GM23338 (cell line): ENCODE measurements at regions not wholly inside any gene's neighbourhood (a gene's known extent, or its start where the extent isn't known, plus 50 kb on each side); places are given as distances from the start of the nearest gene placed in this dataset.

Experiments
- ATAC-seq: fragments of 200-7000 bp; cut with Tn5 transposase; 3 replicates; pipeline ENCODE4 v1.9.1; 2020
- DNase-seq: peaks from one replicate; pipeline ENCODE4 v3.0.0-alpha.2; 2015; ENCODE audit warnings: low spot score
- H2AFZ ChIP-seq: fragments of 200-600 bp; sonication (generic); 2 replicates; pipeline ENCODE4 v1.8.0; 2016; ENCODE audit warnings: antibody characterized with exemption, mild to moderate bottlenecking, moderate library complexity
- H3F3A ChIP-seq: fragments of 200-600 bp; sonication (generic); replicated peaks from 2 replicates; pipeline ENCODE4 v1.8.0; 2017; ENCODE audit warnings: antibody characterized with exemption, mixed run types, low read depth
- H3K27ac ChIP-seq: fragments of 200-600 bp; sonication (generic); 2 replicates; pipeline ENCODE4 v1.6.1; 2016; ENCODE audit warnings: low read depth
- H3K27me3 ChIP-seq: fragments of 200-600 bp; sonication (generic); 2 replicates; pipeline ENCODE4 v1.8.0; 2016; ENCODE audit warnings: mild to moderate bottlenecking, mixed run types, moderate library complexity; ENCODE audit not compliant: insufficient read depth
- H3K36me3 ChIP-seq: fragments of 200-600 bp; sonication (generic); 2 replicates; pipeline ENCODE4 v1.8.0; 2016; ENCODE audit warnings: mild to moderate bottlenecking; ENCODE audit not compliant: insufficient read depth
- H3K4me1 ChIP-seq: fragments of 200-600 bp; sonication (generic); 2 replicates; pipeline ENCODE4 v1.8.0; 2016; ENCODE audit warnings: mild to moderate bottlenecking, moderate library complexity; ENCODE audit not compliant: insufficient read depth
- H3K4me2 ChIP-seq: fragments of 200-600 bp; sonication (generic); 2 replicates; pipeline ENCODE4 v1.7.1; 2017; ENCODE audit warnings: mixed run types
- H3K4me3 ChIP-seq: fragments of 200-600 bp; sonication (generic); 2 replicates; pipeline ENCODE4 v1.6.1; 2016; ENCODE audit warnings: mixed run types
- H3K79me2 ChIP-seq: fragments of 200-600 bp; sonication (generic); replicated peaks from 2 replicates; pipeline ENCODE4 v1.8.0; 2017; ENCODE audit warnings: mild to moderate bottlenecking; ENCODE audit not compliant: insufficient read depth
- H3K9me2 ChIP-seq: fragments of 200-600 bp; sonication (generic); 2 replicates; pipeline ENCODE4 v1.8.0; 2017; ENCODE audit not compliant: insufficient read depth
- H4K20me1 ChIP-seq: fragments of 200-600 bp; sonication (generic); replicated peaks from 2 replicates; pipeline ENCODE4 v1.8.0; 2017; ENCODE audit warnings: mild to moderate bottlenecking; ENCODE audit not compliant: insufficient read depth
- H3K27ac Mint-ChIP-seq: 2 replicates; pipeline ENCODE4 v1.8.0; 2020; ENCODE audit warnings: inconsistent platforms, mild to moderate bottlenecking, moderate library complexity, mixed read lengths
- H3K27me3 Mint-ChIP-seq: 3 replicates; pipeline ENCODE4 v1.8.0; 2022; ENCODE audit warnings: low read depth, mild to moderate bottlenecking, moderate library complexity, mixed read lengths, inconsistent platforms; ENCODE audit not compliant: insufficient read depth, poor library complexity
- H3K36me3 Mint-ChIP-seq: 3 replicates; pipeline ENCODE4 v1.8.0; 2021; ENCODE audit warnings: low read depth, mild to moderate bottlenecking, inconsistent platforms, moderate library complexity, mixed read lengths
- H3K4me1 Mint-ChIP-seq: 3 replicates; pipeline ENCODE4 v1.8.0; 2020; ENCODE audit warnings: mild to moderate bottlenecking, inconsistent platforms, mixed read lengths
- H3K4me3 Mint-ChIP-seq: 3 replicates; pipeline ENCODE4 v1.8.0; 2021; ENCODE audit warnings: moderate library complexity, mild to moderate bottlenecking, inconsistent platforms, mixed read lengths
- H3K9me3 Mint-ChIP-seq: 3 replicates; pipeline ENCODE4 v1.8.0; 2020; ENCODE audit warnings: moderate library complexity, mild to moderate bottlenecking, inconsistent platforms, mixed read lengths
- EZH2phosphoT487 ChIP-seq: fragments of 200-600 bp; sonication (generic); IDR thresholded peaks from one replicate; pipeline ENCODE4 v1.8.1; 2018; ENCODE audit warnings: antibody characterized with exemption; ENCODE audit not compliant: unreplicated experiment
- NANOG ChIP-seq: IDR thresholded peaks from 2 replicates; pipeline ENCODE4 v1.6.1; 2016; ENCODE audit warnings: antibody characterized with exemption, borderline replicate concordance
- POLR2AphosphoS5 ChIP-seq: IDR thresholded peaks from 2 replicates; pipeline ENCODE4 v1.6.1; 2016; ENCODE audit warnings: antibody characterized with exemption, low read depth
- STAT1 ChIP-seq: IDR thresholded peaks from one replicate; pipeline ENCODE4 v1.6.1; 2016; ENCODE audit warnings: antibody characterized with exemption; ENCODE audit not compliant: unreplicated experiment
- ZNF114 ChIP-seq: fragments of 250-450 bp; sonication (Bioruptor Pico); IDR thresholded peaks from 2 replicates; pipeline ENCODE4 v1.5.0; 2020; ENCODE audit warnings: mild to moderate bottlenecking, moderate library complexity
- ZNF331 ChIP-seq: fragments of 250-450 bp; sonication (Bioruptor Pico); IDR thresholded peaks from 2 replicates; pipeline ENCODE4 v1.5.0; 2020; ENCODE audit warnings: low read depth, mild to moderate bottlenecking, moderate library complexity
- TF ChIP-seq, protein P1 (sequence below): IDR thresholded peaks from one replicate; pipeline ENCODE4 v1.6.1; 2018; ENCODE audit warnings: antibody characterized with exemption; ENCODE audit not compliant: unreplicated experiment
- TF ChIP-seq, protein P2 (sequence below): IDR thresholded peaks from 2 replicates; pipeline ENCODE4 v1.6.1; 2016; ENCODE audit warnings: antibody characterized with exemption
- TF ChIP-seq, protein P3 (sequence below), 2 experiments: fragments of 200-600 bp in 1 of 2; sonication (generic) in 1 of 2; conservative IDR thresholded peaks; 2 replicates each; pipeline versions ENCODE4 v1.5.1 to v1.6.1; 2016 to 2017; ENCODE audit warnings: antibody characterized with exemption in 2 of 2, low read depth in 2 of 2, mild to moderate bottlenecking in 2 of 2, moderate library complexity in 1 of 2

DNA sequence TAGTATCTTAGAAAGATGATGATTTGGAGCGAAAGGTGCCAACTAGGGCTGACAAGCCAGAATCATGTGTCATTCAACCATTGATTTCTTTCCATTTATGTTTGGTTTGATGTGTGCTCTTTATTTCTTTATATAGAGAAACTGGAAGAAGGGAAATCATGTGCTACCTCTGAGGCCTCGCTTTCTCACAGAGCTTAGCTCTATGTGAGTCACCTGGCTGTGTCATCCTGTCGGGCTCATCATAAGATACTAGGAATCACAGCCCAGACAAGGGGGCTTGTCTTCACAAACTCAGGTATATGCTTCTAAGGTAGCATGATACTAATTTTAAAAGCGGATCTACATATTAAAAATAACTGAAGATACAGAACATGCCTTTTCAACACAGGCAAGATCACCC lies 81.7 kb upstream of the GPM6B start:
- Histone ChIP-seq H2AFZ (no peak overlapping the region), H3K36me3 (no peaks in the 10 kb centered on the region), H3K4me2 (no peak overlapping the region), H3K4me1 (peaks cover 10% of the 10 kb centered on the region), H3K27me3 (no peaks in the 10 kb centered on the region), H3K79me2 (peaks cover 86% of the 10 kb centered on the region), H3K9me2 (no peaks in the 10 kb centered on the region; the same call in 1 of the 2 replicates), H3K4me3 (no peak overlapping the region), H3F3A (no peaks in the 10 kb centered on the region), H4K20me1 (no peaks in the 10 kb centered on the region), H3K27ac (peak overlapping the region; percentile 45; the same call in 1 of the 2 replicates)
- Mint-ChIP-seq H3K36me3 (peaks cover 14% of the 10 kb centered on the region; the same call in 2 of the 3 replicates), H3K4me3 (no peak overlapping the region), H3K4me1 (peaks cover 12% of the 10 kb centered on the region), H3K27ac (no peak overlapping the region), H3K9me3 (no peaks in the 10 kb centered on the region), H3K27me3 (no peaks in the 10 kb centered on the region)
- ATAC-seq (no peak), DNase-seq (no peak)
- TF ChIP-seq ZNF114 (CRISPR knock-in tag), result no peak
- no peak for TF ChIP-seq EZH2phosphoT487
- TF ChIP-seq, protein P1, sequence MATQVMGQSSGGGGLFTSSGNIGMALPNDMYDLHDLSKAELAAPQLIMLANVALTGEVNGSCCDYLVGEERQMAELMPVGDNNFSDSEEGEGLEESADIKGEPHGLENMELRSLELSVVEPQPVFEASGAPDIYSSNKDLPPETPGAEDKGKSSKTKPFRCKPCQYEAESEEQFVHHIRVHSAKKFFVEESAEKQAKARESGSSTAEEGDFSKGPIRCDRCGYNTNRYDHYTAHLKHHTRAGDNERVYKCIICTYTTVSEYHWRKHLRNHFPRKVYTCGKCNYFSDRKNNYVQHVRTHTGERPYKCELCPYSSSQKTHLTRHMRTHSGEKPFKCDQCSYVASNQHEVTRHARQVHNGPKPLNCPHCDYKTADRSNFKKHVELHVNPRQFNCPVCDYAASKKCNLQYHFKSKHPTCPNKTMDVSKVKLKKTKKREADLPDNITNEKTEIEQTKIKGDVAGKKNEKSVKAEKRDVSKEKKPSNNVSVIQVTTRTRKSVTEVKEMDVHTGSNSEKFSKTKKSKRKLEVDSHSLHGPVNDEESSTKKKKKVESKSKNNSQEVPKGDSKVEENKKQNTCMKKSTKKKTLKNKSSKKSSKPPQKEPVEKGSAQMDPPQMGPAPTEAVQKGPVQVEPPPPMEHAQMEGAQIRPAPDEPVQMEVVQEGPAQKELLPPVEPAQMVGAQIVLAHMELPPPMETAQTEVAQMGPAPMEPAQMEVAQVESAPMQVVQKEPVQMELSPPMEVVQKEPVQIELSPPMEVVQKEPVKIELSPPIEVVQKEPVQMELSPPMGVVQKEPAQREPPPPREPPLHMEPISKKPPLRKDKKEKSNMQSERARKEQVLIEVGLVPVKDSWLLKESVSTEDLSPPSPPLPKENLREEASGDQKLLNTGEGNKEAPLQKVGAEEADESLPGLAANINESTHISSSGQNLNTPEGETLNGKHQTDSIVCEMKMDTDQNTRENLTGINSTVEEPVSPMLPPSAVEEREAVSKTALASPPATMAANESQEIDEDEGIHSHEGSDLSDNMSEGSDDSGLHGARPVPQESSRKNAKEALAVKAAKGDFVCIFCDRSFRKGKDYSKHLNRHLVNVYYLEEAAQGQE, result no peak
- TF ChIP-seq, protein P2, sequence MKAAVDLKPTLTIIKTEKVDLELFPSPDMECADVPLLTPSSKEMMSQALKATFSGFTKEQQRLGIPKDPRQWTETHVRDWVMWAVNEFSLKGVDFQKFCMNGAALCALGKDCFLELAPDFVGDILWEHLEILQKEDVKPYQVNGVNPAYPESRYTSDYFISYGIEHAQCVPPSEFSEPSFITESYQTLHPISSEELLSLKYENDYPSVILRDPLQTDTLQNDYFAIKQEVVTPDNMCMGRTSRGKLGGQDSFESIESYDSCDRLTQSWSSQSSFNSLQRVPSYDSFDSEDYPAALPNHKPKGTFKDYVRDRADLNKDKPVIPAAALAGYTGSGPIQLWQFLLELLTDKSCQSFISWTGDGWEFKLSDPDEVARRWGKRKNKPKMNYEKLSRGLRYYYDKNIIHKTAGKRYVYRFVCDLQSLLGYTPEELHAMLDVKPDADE, result no peak
- TF ChIP-seq STAT1, result no peak
- TF ChIP-seq, protein P3, sequence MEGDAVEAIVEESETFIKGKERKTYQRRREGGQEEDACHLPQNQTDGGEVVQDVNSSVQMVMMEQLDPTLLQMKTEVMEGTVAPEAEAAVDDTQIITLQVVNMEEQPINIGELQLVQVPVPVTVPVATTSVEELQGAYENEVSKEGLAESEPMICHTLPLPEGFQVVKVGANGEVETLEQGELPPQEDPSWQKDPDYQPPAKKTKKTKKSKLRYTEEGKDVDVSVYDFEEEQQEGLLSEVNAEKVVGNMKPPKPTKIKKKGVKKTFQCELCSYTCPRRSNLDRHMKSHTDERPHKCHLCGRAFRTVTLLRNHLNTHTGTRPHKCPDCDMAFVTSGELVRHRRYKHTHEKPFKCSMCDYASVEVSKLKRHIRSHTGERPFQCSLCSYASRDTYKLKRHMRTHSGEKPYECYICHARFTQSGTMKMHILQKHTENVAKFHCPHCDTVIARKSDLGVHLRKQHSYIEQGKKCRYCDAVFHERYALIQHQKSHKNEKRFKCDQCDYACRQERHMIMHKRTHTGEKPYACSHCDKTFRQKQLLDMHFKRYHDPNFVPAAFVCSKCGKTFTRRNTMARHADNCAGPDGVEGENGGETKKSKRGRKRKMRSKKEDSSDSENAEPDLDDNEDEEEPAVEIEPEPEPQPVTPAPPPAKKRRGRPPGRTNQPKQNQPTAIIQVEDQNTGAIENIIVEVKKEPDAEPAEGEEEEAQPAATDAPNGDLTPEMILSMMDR (conservative IDR thresholded peaks at IDR 0.05; ENCODE audit: low read depth in 2 of 2), result no peak
- TF ChIP-seq NANOG, result no peak
- TF ChIP-seq ZNF331 (CRISPR knock-in tag), result no peak
- no peak for TF ChIP-seq POLR2AphosphoS5

DNA sequence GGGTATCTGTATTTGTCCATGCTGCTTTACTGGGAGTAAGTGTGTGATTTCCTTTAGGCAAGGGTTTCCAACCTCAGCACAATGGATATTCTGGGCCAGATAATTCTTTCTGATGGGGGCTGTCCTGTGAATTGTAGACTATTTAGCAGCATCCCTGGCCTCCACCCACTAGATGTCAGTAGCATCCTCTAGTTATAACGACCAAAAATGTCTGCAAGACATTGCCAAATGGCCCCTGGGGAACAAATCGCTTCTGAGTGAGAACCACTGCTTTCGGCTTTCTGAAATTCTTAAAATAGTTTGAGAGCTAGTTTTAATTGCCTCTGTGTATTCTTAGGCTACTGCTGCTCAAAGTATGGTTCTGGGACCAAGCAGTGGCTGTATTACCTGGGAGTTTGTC lies 81.2 kb upstream of the GPM6B start:
- Mint-ChIP-seq H3K36me3 (peaks cover 8% of the 10 kb centered on the region; the same call in 2 of the 3 replicates), H3K27ac (no peak overlapping the region), H3K9me3 (no peaks in the 10 kb centered on the region), H3K4me1 (peaks cover 10% of the 10 kb centered on the region), H3K4me3 (no peak overlapping the region), H3K27me3 (no peaks in the 10 kb centered on the region)
- no peaks in the 10 kb centered on the region for H4K20me1 ChIP-seq
- ATAC-seq, result peak; percentile 51
- H3K4me2 ChIP-seq, result no peak overlapping the region
- H3K4me1 ChIP-seq, result peaks cover 11% of the 10 kb centered on the region
- H2AFZ ChIP-seq, result no peak overlapping the region
- no peaks in the 10 kb centered on the region for H3K36me3 ChIP-seq
- no peak overlapping the region for H3K4me3 ChIP-seq
- H3K79me2 ChIP-seq, result peaks cover 91% of the 10 kb centered on the region
- no peaks in the 10 kb centered on the region; the same call in 1 of the 2 replicates for H3K9me2 ChIP-seq
- no peaks in the 10 kb centered on the region for H3K27me3 ChIP-seq
- H3K27ac ChIP-seq, result no peak overlapping the region
- peak; percentile 77 for DNase-seq
- no peaks in the 10 kb centered on the region for H3F3A ChIP-seq
- TF ChIP-seq, protein P3 (conservative IDR thresholded peaks at IDR 0.05; ENCODE audit: low read depth in 2 of 2), result peak; percentile 63 to 64
